ENCODE measurements at regions not wholly inside any gene's neighbourhood (a gene's known extent, or its start where the extent isn't known, plus 50 kb on each side); places are given as distances from the start of the nearest gene placed in this dataset.

DNA sequence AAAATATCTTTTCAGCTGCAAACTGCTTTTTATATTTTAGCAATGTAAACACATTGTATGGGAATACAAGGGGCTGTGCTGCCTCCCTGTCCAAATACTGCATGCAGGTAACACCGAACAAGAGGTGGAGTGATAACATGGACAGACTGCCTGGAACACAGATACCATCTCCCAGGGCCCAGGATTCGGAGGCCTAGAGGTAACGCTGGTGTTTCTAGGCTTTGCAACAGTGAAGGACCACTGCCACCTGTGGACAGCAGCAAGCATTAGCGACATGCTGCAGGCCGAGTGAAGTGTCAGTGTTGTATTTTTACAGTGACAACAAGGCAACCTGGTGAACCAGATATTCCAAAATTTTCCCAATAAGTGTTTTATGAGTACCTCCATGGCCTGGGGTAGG is 379.1 kb downstream of the DMRT2 start:
- no peak for DNase-seq (ENCODE audit: low read depth)

DNA sequence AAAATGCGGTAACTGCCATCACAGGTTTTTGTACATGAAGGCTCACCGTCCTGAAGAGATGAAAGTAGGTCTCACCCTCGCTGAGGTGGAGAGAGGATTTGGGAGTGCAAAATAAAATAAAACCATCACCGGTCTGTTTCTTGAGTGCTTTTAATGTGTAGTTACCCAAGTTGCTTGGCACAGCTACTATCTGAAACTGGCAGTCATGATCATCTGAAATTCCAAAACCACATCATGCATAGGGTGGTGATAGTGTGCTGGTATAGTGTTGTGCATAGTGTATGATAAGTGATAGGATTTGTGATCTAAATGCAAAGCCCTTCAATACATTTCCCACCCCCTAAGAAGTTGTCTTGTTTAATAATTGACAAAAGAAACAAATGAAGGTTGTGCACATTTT is 381.3 kb downstream of the DMRT2 start:
- no peak for DNase-seq (ENCODE audit: low read depth)

DNA sequence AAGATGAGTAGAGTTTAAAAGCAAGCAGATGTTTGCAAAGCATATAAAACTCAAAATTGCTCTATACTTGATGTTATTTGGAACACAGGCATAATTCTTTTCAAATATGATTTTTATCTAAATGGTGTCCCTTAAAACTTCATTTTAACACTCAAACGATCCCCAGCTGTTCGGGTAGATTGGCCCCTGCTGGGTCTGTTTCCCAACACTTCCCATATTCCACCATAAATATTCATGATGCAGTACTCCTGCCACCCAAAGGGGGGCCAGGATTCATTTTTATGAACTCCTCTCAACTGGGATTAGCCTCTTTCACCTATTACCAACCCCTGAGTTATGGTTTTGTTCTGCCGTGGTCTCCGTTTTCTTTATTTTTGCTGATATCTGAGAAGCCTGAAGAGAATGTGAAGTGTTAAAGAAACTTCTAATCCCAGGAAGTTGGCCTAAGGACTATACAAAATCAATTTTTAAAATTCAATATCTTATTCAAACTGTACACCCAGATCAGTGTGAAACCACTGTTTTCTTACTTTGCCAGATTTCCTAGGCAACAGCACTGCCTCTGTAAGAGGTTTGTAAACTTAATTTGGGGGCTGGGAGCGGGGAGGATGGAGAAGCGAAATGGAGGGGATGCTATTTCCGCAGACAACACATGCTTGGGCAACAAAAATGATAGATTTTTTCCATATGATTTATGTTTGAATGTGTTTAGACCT is 384.1 kb downstream of the DMRT2 start:
- DNase-seq (ENCODE audit: low read depth), result no peak

DNA sequence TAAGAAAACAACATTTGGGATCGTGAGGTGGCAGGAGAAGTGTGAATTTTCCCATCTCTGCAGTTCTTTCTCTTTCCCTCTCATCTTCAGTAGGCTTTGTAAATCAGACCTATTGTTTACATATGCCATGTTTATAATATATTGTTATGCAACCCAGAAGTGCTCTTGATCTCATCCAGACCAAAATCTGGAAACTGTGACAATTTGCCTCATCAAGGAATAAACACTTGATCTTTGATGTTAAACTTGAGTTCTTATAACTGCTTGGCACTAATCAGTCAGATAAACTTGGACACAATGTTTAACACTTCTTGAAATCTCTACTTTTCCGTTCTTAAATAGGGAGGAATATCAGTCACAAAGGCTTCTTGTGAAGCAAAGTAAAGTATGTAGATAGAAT is 384.7 kb downstream of the DMRT2 start:
- no peak for DNase-seq (ENCODE audit: low read depth)

DNA sequence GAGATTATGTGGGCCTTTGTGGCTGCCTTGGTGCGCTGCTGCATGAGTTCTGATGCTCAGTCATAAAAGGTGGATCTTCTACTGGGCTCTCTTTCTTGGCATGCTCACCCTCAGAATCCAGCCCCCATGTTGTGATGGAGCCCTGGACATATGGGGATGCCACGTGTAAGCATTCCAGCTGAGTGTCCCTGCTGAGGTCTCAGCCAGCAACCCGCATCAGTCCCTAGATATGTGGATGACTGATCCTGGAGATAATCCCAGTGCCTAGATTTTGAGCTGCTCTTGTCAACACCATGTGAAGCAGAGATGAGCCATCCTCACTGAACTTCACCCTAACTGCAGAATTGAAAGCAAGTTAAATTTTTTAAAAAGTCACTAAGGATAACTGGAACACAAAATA is 390.1 kb downstream of the DMRT2 start:
- no peak for DNase-seq (ENCODE audit: low read depth)

DNA sequence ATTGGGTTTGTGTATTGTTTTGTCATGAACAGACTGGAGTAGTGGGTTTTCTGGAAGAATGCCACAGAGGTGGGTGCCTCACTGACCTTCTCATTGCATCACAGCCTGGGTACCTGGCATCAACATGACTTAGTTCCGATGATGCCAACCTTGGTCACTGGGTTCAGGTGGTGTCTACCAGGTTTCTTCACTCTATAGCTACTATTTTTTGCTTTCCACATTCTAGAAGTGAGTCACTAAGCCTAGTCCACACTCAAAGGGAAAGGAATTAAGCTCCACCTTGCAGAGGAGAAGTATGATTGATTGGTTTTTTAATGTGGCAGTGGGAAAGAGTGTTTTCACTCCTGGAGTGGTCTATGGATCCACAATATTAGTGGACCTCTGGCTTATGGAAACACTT is 391.9 kb downstream of the DMRT2 start:
- no peak for DNase-seq (ENCODE audit: low read depth)

DNA sequence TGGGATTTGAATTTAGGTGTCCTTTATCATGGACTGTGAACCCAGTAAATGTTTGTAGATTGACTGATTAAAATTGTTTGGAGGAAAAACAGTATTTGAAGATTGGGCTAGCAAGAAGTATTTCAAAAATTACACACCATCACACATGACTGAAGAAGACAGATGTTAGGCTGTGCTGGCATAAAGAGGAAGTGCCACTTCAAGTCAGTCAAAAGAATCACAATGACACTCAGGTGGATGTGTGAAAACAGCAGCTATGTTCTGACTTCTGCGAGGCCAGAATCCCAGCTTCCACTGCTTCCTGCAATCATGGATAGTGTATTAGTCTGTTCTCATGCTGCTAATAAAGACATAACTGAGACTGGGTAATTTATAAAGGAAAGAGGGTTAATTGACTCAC is 393.3 kb downstream of the DMRT2 start:
- no peak for DNase-seq (ENCODE audit: low read depth)

DNA sequence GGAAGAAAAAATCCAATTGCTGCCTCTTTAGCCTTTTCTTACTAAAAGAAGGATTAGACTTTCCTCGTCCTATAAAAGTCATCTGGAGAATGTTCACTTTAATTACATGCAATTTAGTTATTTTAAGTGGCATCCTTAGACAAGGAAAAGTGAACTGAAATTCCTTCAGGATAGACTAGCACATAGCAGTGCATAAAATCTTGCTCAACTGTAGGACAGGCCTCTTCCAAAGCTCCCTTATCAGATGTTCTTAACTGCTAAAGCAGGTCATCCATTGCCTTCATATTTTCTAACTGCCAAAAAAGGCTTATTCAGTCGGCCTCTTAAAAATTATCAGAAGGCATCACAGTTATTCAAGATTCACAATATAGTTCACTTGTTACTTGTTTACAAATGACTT is 396.5 kb downstream of the DMRT2 start:
- DNase-seq (ENCODE audit: low read depth), result no peak

DNA sequence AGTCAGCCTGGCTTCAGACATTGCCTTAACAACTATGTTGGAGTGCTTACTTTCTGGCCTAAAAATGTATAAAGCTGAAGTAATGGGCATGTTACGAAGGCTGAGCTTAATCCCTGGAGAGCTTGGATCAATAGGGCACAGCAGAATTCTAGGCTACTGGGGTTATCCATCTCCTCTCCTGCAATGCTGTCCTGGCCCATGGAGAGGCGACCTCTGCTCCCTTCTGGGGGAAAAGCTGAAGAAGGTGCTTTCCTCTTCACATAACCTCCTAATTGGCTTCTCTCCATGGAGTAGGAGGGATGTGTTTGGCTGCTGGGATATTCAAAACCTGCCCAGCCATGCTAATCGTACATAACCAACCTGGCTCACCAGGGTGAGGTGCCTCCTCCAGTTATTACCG is 403.5 kb downstream of the DMRT2 start:
- DNase-seq (ENCODE audit: low read depth), result no peak

DNA sequence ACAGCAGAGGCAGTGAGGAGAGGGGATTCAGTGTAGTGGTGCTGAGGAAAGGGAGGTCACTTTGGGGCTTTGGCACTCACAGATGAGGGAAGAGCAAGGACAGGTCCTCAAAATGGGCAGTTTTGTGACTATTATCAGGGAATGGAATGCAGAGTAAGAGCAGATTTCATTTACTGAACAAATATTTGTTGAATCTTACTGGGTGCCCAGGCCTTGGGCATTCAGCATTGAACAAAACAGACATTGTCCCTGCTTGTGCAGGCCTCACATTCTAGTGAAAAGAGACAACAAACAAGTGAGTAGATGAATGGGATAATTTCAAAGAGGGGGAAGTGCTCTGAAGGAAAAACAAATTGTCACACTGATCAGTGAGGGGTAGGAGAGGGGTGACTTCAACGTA is 404.1 kb downstream of the DMRT2 start:
- no peak for DNase-seq (ENCODE audit: low read depth)

DNA sequence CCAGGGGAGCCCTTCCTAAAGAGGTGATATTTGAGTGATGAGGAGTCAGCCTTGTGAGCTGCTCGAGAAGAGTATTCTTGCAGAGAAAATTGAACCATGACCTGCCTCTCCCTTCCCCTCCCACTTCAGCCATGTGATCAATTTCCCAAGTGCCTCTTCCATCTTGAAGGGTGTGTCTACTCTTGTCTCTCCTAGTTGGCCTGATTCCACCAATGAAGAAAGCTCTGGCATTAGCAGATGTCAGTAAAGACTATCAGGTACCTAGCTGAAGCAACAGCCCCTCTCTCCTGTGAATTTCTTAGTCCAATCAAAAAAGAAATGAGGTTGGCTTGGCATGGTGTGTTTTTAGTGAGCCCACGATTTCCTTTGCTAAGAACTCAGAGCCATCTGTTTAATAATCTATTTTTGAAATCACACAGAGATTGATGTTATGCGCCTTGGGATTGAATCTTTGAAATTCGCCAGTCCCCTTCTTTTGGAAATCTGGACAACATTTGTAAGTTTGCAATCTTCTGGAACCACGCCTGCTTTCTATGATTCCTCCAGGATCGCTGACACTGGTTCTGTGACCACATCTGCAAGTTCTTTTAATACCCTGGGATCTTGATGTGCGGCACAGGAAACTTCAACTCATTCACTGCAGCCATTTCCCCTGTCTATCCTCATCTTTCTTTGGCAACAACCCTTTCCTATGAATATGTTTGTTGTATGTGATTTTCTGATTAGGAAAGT is 404.6 kb downstream of the DMRT2 start:
- DNase-seq (ENCODE audit: low read depth), result no peak

DNA sequence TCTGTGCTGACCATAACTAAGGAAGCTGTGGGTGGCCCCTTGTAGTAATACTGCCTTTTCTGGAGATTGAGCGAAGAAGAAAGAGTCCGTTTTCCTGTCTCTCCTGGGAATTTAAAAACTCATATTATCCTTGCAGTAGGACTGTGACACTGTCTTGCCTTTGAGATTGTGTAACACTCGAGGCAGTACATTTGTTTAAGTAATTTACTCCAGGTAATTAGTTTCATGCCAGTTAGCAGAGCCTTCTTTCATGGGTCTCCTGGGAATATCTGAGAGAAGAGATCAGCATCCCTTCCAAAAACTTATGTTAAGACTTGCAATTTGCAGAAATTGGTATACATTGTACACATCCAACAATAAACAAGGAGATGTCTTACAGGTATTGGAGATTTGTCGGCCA is 405.6 kb downstream of the DMRT2 start:
- DNase-seq (ENCODE audit: low read depth), result no peak

DNA sequence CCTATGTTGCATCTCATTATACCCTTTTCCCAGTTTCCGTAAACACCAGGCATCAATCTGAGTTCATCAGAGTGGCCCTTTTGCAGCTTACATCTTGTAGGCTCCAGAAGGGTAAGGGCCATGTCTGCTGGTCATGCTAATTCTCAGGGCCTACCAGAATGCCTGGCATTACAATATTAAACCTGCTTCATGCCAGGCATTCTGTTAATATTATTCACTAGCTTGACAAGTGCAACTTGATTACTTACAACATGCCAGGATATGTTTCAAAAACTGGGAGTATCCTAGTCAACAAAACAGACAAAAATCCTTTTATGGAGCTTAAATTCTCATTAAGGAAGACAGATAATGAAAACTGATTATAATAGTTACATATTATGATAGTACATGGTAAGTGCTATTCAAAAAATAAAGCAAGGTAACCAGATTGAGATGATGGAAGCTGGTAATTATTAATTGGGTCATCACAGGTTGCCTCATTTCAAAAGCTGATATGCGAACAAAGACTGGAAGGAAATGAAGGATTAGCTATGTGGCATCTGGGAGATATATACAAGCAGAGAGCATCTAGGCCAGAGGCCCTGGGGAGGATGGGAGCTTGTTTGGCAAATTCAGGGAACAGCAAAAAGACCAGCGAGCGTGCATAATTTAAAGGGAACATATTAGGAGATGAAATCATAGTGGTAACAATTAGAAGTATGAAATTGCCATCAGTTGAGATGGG is 406.3 kb downstream of the DMRT2 start:
- DNase-seq (ENCODE audit: low read depth), result no peak

DNA sequence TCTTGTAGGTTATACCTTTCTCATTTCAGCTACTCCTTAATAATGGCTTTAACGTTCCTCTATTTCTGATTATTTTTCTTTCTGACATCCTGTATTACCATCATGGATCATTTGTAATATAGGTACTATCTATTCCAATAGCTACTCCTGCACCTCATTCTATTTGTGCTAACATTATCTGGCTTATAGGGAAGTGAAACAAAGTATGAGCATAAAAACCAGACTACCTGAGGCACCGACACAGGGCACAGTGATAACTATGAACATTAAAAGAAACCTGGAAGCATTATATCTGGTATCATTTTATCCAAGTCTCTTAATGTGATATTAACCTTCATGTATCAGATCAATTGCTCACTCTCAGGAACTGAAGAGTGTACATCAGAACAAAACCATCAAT is 407.3 kb downstream of the DMRT2 start:
- no peak for DNase-seq (ENCODE audit: low read depth)

DNA sequence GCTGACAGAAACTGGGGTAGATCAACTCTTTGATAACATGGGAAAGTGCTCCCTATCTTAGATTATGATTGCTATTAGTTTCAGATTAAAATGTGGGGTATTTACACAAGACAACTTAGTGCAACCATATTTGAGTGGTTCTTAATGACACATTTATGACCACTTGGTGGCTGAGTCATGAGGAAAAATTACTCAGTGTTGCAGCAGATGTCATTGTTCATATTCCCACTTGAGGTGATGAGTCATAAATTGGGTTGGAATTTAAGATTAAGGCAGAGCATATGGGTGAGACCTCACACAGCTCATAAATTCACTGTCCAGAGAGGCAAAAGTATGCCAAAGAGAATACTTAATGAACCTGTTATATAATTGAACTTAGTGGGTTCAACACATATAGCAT is 408.3 kb downstream of the DMRT2 start:
- no peak for DNase-seq (ENCODE audit: low read depth)

DNA sequence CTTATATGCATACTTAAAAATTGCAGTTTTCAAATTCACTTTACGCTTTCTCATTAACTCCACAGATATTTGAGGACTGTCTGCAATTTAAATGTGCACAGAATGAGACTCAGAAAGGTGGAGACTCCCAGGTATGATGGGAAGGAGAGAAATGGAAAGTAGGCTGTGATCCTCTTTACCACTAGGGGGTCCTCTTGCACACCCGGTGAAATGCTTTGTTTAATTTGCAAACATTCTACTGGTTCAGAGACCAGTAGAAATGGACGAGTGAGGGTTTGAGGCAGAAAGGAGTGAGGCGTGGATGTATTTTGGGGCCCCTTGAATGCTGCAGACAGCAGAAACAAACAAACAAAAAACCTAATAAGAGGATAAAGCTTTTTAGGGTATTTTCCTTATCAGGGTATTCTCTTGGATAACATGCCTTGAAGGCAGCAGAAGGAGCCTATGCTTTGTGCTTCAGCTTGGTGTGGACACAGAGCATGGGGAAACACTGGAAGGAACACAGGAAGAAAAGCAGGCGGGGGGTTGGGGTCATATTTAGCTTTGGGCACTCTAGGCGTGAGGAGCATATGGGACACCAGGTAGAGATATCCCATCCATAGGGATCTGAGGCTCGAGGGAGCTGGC is 410.1 kb downstream of the DMRT2 start:
- DNase-seq (ENCODE audit: low read depth), result no peak

DNA sequence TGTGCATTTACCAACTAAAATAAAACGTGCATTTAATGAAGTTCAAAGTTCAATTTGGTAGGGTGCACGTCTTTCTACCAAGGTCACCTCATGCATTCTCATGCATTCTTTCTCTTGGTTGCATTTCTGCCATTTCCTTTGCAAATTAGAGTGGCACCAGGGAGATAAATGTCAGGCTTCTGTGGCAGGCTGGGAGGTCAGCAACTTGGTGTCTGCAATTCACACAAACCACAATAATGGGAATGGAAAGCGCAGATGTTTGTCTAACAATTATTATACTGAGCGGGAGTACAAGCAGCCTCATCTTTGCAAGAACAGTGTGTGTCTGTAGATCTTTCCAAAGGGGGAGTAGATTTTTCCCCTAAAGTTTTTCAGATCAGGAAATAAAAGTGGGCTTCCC is 411.7 kb downstream of the DMRT2 start:
- DNase-seq (ENCODE audit: low read depth), result no peak

DNA sequence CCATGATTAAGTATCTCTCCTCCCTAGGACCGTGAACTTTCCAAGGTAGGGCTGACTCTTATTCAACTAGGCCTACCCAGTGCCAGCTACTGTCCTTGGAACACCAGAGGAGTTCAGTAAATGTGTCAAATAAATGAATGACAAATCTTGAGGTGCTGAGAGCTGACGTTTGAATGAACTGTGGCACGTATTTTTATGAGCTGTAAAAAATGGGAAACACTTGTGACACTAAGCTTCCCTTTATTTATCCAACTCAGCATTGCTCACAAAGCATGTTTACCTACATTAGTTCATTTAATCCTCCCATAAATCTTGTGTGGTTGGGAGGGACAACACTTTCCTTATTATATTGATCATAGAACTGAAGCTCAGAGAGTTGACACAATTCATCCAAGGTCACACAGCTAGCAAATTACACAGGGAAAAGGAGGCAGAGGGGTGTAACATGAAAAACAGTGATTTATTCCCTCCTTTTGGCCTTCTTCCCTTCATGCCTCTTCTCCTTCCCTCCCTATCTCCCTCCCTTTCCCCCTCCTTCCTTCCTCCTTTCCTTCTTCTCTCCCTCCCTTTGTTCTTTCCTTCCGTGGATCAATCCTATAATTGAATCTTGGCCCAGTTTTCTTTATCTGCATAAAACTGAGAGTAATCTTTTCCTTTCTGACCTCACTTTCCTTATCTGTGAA is 412.6 kb downstream of the DMRT2 start:
- DNase-seq (ENCODE audit: low read depth), result no peak

DNA sequence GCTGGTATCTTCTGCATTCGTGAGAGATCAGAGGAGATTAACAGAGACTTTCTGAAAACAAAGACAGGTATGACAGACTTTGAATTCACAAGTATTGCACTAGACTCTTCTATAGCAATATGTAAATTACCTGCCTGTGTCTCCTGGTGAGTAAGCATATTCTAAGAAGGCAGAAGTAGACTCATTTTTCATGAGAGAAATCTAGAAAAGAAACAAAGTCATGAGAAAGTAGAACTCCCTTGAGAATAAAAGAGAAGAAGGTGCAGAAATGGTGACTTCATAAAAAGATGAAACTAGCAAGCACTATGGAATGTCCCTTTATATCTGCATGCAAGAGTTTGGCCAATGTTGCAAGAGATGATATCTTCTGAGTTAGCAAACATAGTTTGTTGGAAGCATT is 419.8 kb downstream of the DMRT2 start:
- DNase-seq (ENCODE audit: low read depth), result no peak

DNA sequence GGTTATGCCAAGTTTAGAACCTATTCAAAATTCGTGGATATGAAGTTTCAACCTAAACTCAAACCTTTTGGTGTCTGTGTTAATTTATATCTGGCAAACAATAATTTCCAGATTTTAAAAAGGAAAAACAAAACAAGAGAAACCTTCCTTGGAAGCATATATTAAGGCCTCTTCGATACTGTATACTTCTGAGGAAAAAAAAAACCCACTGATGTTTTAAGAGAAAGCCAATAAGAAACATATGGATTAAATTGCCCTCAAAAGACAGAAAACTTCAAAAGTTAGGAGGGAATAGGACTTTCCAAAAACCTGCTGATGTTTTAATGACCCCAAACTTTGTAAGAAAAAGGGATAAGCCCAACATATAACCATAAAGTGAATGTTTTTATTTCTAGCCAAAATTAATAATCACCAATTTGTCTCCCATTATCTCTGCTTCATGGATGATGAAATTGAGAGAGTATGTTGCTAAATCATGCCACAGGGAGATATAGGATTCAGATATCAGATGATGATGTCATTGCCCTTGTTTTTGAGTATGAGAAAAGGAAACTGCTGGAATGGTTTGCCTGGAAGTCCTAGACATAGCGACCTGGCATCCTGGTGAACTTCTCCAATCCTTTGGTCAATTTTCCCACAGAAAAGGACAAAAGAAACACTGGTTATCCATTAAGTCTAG is 423.9 kb downstream of the DMRT2 start:
- DNase-seq (ENCODE audit: low read depth), result no peak

DNA sequence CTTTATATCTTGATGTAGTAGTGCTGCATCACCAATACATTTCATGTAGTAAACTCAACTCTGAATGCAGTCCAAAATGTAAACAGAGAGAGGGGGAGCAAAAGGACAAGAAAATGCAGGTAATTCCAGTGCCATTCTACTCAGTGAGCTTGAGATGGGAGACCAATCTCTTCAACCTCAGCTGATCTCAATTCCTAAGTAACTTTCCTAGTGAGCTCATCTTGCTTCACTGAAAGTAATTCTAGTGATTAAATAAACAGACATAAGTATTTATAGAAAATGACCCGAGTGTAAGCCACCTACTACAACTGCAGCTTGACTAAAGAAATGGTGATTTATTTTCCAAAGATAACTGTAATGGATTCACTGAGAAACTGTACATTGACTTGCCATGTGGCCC is 424.5 kb downstream of the DMRT2 start:
- no peak for DNase-seq (ENCODE audit: low read depth)
